SJSA1 (cell line): ENCODE measurements at regions not wholly inside any gene's neighbourhood (a gene's known extent, or its start where the extent isn't known, plus 50 kb on each side); places are given as distances from the start of the nearest gene placed in this dataset.
"Not testable (repeated sequence)": the region's sequence is repeated elsewhere in the genome, so short reads cannot be mapped to it uniquely, and the experiment has no call there.

Source experiments
- DNase-seq, 2 experiments: peaks; one replicate each; pipeline ENCODE4 v3.0.0-alpha.2; 2015 to 2020; ENCODE audit warnings: low spot score in 2 of 2, low read depth in 1 of 2
- H3K27ac ChIP-seq: fragments of 250-450 bp; sonication (Bioruptor Pico); 2 replicates; pipeline ENCODE4 v1.5.1; 2020; ENCODE audit warnings: mild to moderate bottlenecking, moderate library complexity
- H3K27me3 ChIP-seq: fragments of 250-450 bp; sonication (Bioruptor Pico); replicated peaks from 2 replicates; pipeline ENCODE4 v1.5.1; 2020; ENCODE audit warnings: mild to moderate bottlenecking, moderate library complexity
- H3K36me3 ChIP-seq: fragments of 250-450 bp; sonication (Bioruptor Pico); 2 replicates; pipeline ENCODE4 v1.5.1; 2020; ENCODE audit warnings: mild to moderate bottlenecking
- H3K4me1 ChIP-seq: fragments of 250-450 bp; sonication (Bioruptor Pico); replicated peaks from 2 replicates; pipeline ENCODE4 v1.6.1; 2021; ENCODE audit warnings: mild to moderate bottlenecking
- H3K4me3 ChIP-seq: fragments of 250-450 bp; sonication (Bioruptor Pico); 2 replicates; pipeline ENCODE4 v1.5.1; 2020; ENCODE audit warnings: mild to moderate bottlenecking
- H3K9me3 ChIP-seq: fragments of 250-450 bp; sonication (Bioruptor Pico); replicated peaks from 2 replicates; pipeline ENCODE4 v1.5.1; 2020; ENCODE audit warnings: mild to moderate bottlenecking

DNA sequence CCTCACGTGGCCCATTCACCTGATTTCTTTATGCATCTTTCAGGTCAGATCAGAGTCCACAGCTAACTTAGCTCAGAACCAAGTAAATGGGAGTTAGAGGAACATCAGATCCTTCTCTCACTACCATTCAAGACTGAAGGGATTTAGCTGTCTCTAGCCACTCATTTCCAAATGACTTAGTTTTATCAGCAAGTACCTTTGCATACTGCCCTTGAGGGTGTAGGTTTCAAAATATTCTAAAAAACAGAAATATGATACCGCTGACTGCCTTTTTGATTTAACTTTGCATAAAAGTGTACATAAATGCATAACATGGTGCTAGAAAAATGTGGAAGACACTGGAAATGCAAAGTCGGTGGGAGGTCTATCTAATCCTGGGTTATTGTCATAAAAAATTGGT lies 500.6 kb upstream of the CHORDC1 start:
- H3K27me3 ChIP-seq: no peaks in the 10 kb centered on the region
- no peak overlapping the region for H3K4me3 ChIP-seq
- DNase-seq: no peak
- H3K9me3 ChIP-seq: no peaks in the 10 kb centered on the region
- H3K27ac ChIP-seq: no peak overlapping the region
- H3K4me1 ChIP-seq: no peaks in the 10 kb centered on the region
- H3K36me3 ChIP-seq: no peaks in the 10 kb centered on the region

DNA sequence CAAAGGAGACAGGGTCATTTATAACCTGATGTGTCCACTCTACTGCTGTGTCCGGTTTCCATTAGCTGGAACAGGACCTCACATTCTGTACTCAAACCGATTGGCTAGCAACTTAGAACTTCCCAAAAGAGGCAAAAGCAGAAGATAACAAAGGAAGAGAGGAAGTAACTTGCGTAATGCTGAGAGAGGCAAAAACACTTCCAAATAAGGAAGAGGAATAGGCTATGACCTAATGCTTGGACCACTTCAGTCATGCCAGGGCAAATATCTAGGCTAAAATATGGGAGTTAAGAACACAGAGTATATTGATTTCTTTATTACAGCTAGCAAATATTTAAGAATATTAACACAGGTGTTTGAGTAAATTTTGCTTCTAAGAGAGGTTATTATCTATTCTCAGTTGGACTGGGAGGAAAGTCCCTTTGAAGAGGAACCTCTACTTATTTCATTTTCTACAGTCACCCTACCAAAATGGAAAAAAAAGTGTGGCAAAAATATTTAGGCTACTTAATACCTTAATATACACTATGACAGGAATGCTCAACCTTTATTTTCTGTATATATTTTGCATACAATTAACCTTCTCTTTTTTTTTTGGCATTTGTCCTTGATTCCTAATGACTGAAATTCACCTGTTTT lies 499.8 kb upstream of the CHORDC1 start:
- H3K36me3 ChIP-seq: no peaks in the 10 kb centered on the region
- no peak for DNase-seq
- H3K9me3 ChIP-seq: no peaks in the 10 kb centered on the region
- no peaks in the 10 kb centered on the region for H3K27me3 ChIP-seq
- H3K4me3 ChIP-seq: no peak overlapping the region
- H3K4me1 ChIP-seq: no peaks in the 10 kb centered on the region
- H3K27ac ChIP-seq: no peak overlapping the region

DNA sequence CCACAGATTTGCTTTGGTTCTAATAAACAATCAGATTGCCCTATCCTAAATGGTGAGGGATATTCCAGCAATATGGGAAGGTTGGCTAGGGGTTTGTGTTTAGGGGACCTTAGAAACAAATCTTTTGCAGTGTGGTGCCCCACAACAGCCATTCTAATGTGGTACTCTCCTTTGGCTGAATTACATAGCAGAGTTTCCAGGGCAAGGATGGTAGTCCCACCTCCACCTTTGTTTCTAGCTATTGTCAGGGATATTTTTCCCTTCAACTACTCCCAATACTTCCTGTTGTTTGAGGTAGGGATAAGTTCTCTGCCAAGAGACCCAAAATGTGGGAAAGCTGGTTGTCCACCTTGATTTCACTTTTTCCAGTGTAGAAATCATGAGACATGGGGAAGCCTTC lies 494.7 kb upstream of the CHORDC1 start:
- no peak for DNase-seq
- H3K4me3 ChIP-seq: no peak overlapping the region
- H3K27ac ChIP-seq: no peak overlapping the region
- H3K27me3 ChIP-seq: no peaks in the 10 kb centered on the region
- H3K36me3 ChIP-seq: no peaks in the 10 kb centered on the region
- no peaks in the 10 kb centered on the region for H3K4me1 ChIP-seq
- H3K9me3 ChIP-seq: no peaks in the 10 kb centered on the region

DNA sequence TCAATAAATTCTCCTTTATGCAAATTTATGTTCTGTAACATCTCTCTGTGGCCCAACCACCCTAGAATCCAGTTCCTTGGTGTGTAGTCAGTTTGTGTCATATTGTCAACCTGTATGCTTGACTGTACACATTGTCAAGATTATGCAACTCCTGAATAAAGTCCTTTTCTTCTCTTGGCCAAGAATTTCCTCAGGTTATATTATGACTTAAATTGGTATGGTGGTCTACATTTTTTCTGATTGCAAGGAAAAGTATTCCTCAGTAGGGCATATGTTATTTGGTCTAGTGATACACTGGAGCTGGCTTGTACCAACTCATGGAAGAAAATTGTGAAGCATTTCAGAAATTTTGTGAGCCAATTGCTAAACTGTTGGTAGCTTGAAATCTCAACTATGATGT lies 482.8 kb upstream of the CHORDC1 start:
- H3K4me1 ChIP-seq: no peaks in the 10 kb centered on the region

DNA sequence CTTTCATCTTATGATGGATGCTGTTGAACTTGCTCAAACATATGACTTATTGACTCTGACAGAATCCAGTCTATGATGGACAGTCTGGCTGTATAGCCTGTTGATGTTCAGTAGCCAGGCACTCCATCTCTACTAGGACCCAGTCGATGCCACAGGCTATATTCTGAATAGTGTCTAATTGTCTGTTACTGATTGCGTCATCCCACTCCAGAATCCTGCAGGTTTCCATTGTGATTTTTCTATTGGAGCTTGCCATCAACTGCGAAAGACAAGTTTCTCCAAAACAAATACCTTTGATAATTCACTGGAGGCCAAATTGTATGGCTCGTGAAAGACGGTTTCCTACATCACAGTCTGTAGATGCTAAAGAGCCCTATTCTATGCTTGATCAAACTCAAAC lies 481.7 kb upstream of the CHORDC1 start:
- Histone ChIP-seq H3K9me3 (no peaks in the 10 kb centered on the region), H3K27me3 (no peaks in the 10 kb centered on the region), H3K36me3 (no peaks in the 10 kb centered on the region), H3K4me1 (no peaks in the 10 kb centered on the region), H3K27ac (no peak overlapping the region), H3K4me3 (no peak overlapping the region)
- DNase-seq: no peak

More for the DNA sequence above, 482.8 kb upstream of the CHORDC1 start:
- no peak overlapping the region for H3K27ac ChIP-seq
- H3K36me3 ChIP-seq: no peaks in the 10 kb centered on the region
- no peak for DNase-seq
- H3K9me3 ChIP-seq: no peaks in the 10 kb centered on the region
- no peaks in the 10 kb centered on the region for H3K27me3 ChIP-seq
- H3K4me3 ChIP-seq: no peak overlapping the region

DNA sequence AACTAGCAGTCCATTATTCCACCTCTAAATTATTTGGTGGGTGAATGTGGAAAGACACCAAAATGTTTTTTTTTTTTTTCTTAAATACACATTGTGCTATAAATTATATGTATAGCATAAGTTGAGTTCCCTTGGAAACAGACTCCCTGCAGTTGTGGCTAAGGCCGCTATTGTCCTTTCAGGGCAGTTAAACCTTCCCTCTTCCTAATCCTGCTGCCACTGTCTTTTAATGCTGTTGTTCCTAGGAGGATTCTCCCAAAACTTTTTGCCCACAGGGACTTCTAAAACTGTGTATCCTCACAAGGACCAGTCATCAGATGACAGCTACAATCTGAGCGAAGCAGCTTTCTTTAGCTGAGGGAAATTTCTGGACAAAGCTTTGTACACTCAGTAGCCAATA lies 478.9 kb upstream of the CHORDC1 start:
- Histone ChIP-seq H3K27me3 (no peaks in the 10 kb centered on the region), H3K9me3 (no peaks in the 10 kb centered on the region)

DNA sequence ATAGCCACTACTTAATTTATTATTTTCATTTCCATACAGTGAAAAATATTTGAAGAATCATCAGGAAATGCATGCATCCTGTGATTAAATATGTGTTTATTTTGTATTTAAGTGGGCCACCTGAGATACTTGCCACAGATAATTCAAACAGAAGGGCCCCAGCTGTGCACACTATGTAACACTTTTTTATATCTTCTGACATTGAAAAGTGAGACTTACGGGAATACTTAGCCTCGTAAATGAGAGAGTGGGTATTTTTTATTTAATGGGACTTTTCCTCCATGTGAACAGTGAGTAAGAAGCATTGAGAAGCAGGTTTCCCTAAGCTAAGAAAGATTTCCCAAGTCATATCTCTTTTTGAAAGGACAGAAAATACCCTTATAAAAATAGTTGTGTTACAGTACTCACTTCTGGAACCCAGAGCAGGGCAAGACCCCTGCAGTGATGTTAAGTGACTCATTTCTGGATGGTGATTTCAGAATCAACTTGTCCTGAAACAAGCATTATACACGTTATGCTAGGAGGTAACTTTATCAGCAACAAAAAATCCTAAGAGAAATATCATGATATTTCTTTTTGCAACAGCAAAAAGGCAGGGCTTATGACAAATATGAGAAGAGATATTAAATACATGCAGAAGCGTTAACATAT lies 478.1 kb upstream of the CHORDC1 start:
- H3K27me3 ChIP-seq: no peaks in the 10 kb centered on the region
- H3K9me3 ChIP-seq: no peaks in the 10 kb centered on the region
- H3K4me1 ChIP-seq: no peaks in the 10 kb centered on the region
- no peaks in the 10 kb centered on the region for H3K36me3 ChIP-seq
- no peak overlapping the region for H3K4me3 ChIP-seq
- no peak overlapping the region for H3K27ac ChIP-seq
- DNase-seq: no peak

More for the DNA sequence above, 478.9 kb upstream of the CHORDC1 start:
- Histone ChIP-seq H3K27ac (no peak overlapping the region), H3K36me3 (no peaks in the 10 kb centered on the region), H3K4me1 (no peaks in the 10 kb centered on the region), H3K4me3 (no peak overlapping the region)
- DNase-seq: no peak

DNA sequence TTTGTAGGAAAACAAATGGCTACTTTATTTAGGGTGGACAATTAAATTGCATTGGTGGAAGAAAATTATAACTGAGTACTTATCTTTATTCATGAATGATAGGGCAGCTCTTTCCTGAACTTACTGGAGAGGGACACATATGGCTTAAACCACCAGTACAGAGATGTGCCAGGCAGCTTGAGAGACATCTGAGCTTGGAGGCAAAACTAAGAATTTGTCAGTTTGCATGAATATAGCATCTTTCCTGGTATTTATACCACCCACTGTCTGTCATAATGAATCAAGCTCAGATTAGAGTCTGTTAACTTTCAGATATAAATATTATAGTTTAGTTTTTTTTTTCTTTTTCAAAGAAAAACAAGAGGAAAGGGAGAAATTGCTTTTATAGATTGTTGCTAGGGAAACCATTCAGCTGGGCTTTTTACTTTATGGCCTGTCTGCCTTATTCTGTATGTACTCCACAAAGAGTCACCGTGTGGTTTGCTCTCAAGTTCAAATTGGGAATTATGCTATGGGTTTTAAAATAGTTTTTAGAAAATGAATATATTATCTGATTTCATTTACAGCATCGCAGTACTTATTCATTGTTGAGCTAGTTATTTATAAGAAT lies 477.0 kb upstream of the CHORDC1 start:
- H3K27ac ChIP-seq: no peak overlapping the region
- no peaks in the 10 kb centered on the region for H3K9me3 ChIP-seq
- H3K4me3 ChIP-seq: no peak overlapping the region
- H3K27me3 ChIP-seq: no peaks in the 10 kb centered on the region
- H3K4me1 ChIP-seq: no peaks in the 10 kb centered on the region
- no peak for DNase-seq
- H3K36me3 ChIP-seq: no peaks in the 10 kb centered on the region

DNA sequence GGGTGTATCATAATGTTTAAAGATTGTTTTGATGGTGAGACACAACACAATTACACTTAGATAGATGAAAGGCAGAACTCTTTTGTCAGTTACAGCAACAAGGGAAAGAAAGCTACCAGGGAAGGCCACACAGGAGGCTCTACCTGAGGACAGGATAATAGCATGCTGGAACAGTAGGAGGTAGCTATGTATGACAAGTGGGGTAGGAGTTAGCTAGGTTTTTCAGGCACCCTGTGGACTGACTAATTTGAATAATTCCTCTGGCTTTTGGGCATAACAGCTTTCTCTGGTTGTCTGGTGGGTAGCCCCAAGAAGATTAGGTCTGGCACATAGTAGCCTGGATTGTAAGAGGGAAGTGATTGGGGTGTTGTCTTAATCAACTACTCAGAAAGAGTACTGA lies 475.4 kb upstream of the CHORDC1 start:
- no peak for DNase-seq
- Histone ChIP-seq H3K4me3 (no peak overlapping the region), H3K9me3 (no peaks in the 10 kb centered on the region), H3K27me3 (no peaks in the 10 kb centered on the region), H3K4me1 (no peaks in the 10 kb centered on the region), H3K36me3 (no peaks in the 10 kb centered on the region), H3K27ac (no peak overlapping the region)

DNA sequence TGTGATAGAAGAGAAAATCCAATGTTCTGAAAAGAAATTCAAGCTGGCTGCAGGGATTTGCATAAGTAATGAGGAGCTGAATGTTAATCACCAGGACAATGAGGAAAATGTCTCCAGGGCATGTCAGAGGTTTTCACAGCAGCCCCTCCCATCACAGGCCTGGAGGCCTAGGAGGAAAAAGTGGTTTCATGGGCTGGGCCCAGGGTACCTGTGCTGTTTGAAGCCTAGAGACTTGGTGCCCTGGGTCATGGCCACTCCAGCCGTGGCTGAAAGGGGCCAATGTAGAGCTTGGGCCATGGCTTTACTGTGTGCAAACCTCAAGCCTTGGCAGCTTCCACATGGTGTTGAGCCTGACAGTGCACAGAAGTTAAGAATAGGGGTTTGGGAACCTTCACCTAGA lies 452.6 kb upstream of the CHORDC1 start:
- DNase-seq, H3K27me3 ChIP-seq, H3K27ac ChIP-seq, H3K36me3 ChIP-seq, H3K4me3 ChIP-seq, H3K9me3 ChIP-seq, H3K4me1 ChIP-seq: not testable (repeated sequence)

DNA sequence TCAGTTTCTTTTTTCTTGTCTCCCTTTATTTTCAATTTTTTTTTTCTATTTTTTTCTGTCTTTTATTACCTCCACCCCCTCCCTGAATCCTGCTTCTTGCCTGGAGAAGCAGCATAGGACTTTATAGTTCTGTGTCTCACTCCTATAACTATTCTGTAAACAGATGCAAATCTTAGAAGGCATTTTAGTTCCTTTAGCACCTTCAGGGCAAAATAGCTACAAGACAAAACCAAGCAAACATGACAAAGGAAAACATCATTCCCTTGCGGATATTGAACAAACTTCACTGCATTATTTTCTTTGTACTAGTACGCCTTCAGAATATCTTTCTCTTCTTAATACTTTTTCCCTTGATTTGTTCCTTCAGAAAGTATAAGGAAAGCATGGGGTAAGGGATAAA lies 446.2 kb upstream of the CHORDC1 start:
- H3K36me3 ChIP-seq: no peaks in the 10 kb centered on the region
- H3K4me3 ChIP-seq: no peak overlapping the region
- no peak for DNase-seq

DNA sequence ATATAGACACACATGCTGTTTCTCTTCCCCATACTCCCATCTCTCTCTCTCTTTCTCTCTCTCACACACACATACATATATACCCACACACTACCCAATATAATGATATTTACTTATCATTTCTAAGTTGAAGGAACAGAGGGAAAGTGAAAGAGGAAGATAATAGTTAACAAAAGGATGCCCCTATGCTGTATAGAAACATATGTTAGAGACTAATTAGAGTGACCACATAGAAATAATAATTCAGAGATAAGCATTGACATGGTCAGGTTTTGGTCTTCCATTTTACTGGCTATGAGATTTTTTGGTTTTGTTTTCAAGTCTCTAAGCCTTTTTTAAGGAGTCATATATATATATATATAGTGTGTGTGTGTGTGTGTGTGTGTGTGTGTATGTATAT lies 445.7 kb upstream of the CHORDC1 start:
- Histone ChIP-seq H3K9me3 (no peaks in the 10 kb centered on the region), H3K4me1 (no peaks in the 10 kb centered on the region), H3K36me3 (no peaks in the 10 kb centered on the region), H3K27me3 (no peaks in the 10 kb centered on the region), H3K27ac (no peak overlapping the region), H3K4me3 (no peak overlapping the region)
- DNase-seq: no peak

More for the DNA sequence above, 446.2 kb upstream of the CHORDC1 start:
- no peaks in the 10 kb centered on the region for H3K4me1 ChIP-seq
- H3K9me3 ChIP-seq: no peaks in the 10 kb centered on the region
- H3K27me3 ChIP-seq: no peaks in the 10 kb centered on the region
- no peak overlapping the region for H3K27ac ChIP-seq

DNA sequence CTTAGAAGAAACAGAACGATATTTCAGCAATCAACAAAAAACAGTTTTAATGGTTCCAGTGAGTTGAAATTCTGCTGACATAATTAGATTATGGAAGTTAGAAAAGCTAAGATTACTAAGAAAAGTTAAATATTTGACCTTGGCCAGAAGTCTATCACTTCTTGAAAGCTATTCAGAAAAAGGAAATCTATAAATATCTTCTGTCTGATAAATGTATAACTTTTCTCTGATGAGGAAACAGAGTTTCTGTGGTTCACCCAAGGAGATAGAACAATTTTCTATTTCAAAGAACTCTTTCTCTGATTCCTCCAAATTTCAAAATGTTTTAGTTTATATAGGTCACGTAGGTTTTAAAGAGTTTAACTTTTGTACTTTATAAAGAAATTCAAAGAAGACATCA lies 438.4 kb upstream of the CHORDC1 start:
- Histone ChIP-seq H3K4me3 (no peak overlapping the region), H3K36me3 (no peaks in the 10 kb centered on the region), H3K27me3 (no peaks in the 10 kb centered on the region), H3K9me3 (no peaks in the 10 kb centered on the region), H3K4me1 (no peaks in the 10 kb centered on the region), H3K27ac (no peak overlapping the region)
- no peak for DNase-seq

DNA sequence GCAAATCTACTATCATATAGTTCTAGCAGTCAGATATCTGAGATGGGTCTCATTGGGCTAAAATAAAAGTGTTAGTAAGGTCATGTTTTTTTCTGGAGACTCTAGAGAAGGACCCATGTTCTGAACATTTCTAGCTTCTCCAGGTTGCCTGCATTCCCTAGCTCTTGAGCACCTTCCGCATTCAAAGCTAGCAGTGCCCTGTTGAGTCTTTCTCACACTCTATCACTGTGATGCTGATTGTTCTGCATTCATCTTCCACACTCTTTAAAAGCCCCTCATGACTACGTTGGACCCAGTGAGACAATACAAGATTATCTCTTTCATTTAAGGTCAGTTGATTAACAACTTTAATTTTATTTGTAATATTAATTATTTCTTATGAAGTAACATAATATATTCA lies 433.3 kb upstream of the CHORDC1 start:
- no peak for DNase-seq
- H3K27me3 ChIP-seq: no peaks in the 10 kb centered on the region
- H3K27ac ChIP-seq: no peak overlapping the region
- H3K9me3 ChIP-seq: no peaks in the 10 kb centered on the region
- H3K4me1 ChIP-seq: no peaks in the 10 kb centered on the region
- H3K36me3 ChIP-seq: no peaks in the 10 kb centered on the region
- H3K4me3 ChIP-seq: no peak overlapping the region
